Loucy (cell line): ENCODE measurements at regions not wholly inside any gene's neighbourhood (a gene's known extent, or its start where the extent isn't known, plus 50 kb on each side); places are given as distances from the start of the nearest gene placed in this dataset.

Source experiments
- H2AFZ ChIP-seq: fragments of 200-600 bp; sonication (generic); 2 replicates; pipeline ENCODE4 v1.6.0; 2016; ENCODE audit warnings: antibody characterized with exemption, mild to moderate bottlenecking, low read length, moderate library complexity
- H3F3A ChIP-seq: fragments of 200-600 bp; 2 replicates; pipeline ENCODE4 v1.6.0; 2016; ENCODE audit warnings: antibody characterized with exemption, low read depth, mild to moderate bottlenecking
- H3K27me3 ChIP-seq: fragments of 200-600 bp; sonication (generic); 2 replicates; pipeline ENCODE4 v1.6.1; 2014; ENCODE audit warnings: low read length, mild to moderate bottlenecking; ENCODE audit not compliant: insufficient read depth, poor library complexity, severe bottlenecking
- H3K36me3 ChIP-seq: fragments of 200-600 bp; sonication (generic); 2 replicates; pipeline ENCODE4 v1.6.1; 2016; ENCODE audit warnings: low read length; ENCODE audit not compliant: insufficient read depth
- H3K4me1 ChIP-seq: fragments of 200-600 bp; sonication (generic); 2 replicates; pipeline ENCODE4 v1.5.1; 2014; ENCODE audit warnings: low read length, mild to moderate bottlenecking; ENCODE audit not compliant: insufficient read depth, poor library complexity, severe bottlenecking
- H3K4me2 ChIP-seq: fragments of 200-600 bp; sonication (generic); 2 replicates; pipeline ENCODE4 v1.6.0; 2014; ENCODE audit warnings: antibody characterized with exemption, low read length, low read depth, mild to moderate bottlenecking; ENCODE audit not compliant: poor library complexity, severe bottlenecking
- H3K4me3 ChIP-seq: fragments of 200-600 bp; sonication (generic); 2 replicates; pipeline ENCODE4 v1.5.1; 2014; ENCODE audit warnings: low read length, mild to moderate bottlenecking, mixed read lengths; ENCODE audit not compliant: poor library complexity, severe bottlenecking
- H3K79me2 ChIP-seq: fragments of 200-600 bp; sonication (generic); 2 replicates; pipeline ENCODE4 v1.6.1; 2014; ENCODE audit warnings: low read length; ENCODE audit not compliant: insufficient read depth
- H3K9ac ChIP-seq: fragments of 200-600 bp; sonication (generic); 2 replicates; pipeline ENCODE4 v1.6.0; 2014; ENCODE audit warnings: mild to moderate bottlenecking, low read depth, low read length, moderate library complexity; ENCODE audit not compliant: poor library complexity, severe bottlenecking
- H3K9me2 ChIP-seq: fragments of 200-600 bp; sonication (generic); replicated peaks from 2 replicates; pipeline ENCODE4 v1.6.1; 2016; ENCODE audit warnings: low read depth, low read length, mixed read lengths
- H3K9me3 ChIP-seq: fragments of 200-600 bp; sonication (generic); 2 replicates; pipeline ENCODE4 v1.6.1; 2014; ENCODE audit warnings: mild to moderate bottlenecking, antibody characterized with exemption, low read length, low read depth; ENCODE audit not compliant: insufficient read depth
- H4K20me1 ChIP-seq: fragments of 200-600 bp; sonication (generic); 2 replicates; pipeline ENCODE4 v1.6.0; 2014; ENCODE audit warnings: antibody characterized with exemption, low read length, mild to moderate bottlenecking; ENCODE audit not compliant: insufficient read depth, poor library complexity, severe bottlenecking
- CTCF ChIP-seq: fragments of 200-600 bp; sonication (generic); conservative IDR thresholded peaks from 2 replicates; pipeline ENCODE4 v1.5.1; 2014; ENCODE audit warnings: mild to moderate bottlenecking, antibody characterized with exemption, low read length
- EZH2phosphoT487 ChIP-seq: fragments of 200-600 bp; IDR thresholded peaks from 2 replicates; pipeline ENCODE4 v1.6.1; 2018; ENCODE audit warnings: antibody characterized with exemption, mild to moderate bottlenecking, moderate library complexity, borderline replicate concordance

GRCh38 chr2:239466755-239467271 is 66.0 kb upstream of the HDAC4 start:
- Histone ChIP-seq H3K36me3 (no peaks in the 10 kb centered on the region), H4K20me1 (no peaks in the 10 kb centered on the region), H3K4me3 (no peak overlapping the region), H2AFZ (no peak overlapping the region), H3K9me2 (no peaks in the 10 kb centered on the region), H3K27me3 (no peaks in the 10 kb centered on the region), H3K4me2 (no peak overlapping the region), H3K79me2 (no peaks in the 10 kb centered on the region), H3F3A (no peaks in the 10 kb centered on the region), H3K9ac (no peak overlapping the region), H3K4me1 (no peaks in the 10 kb centered on the region), H3K9me3 (peaks cover 8% of the 10 kb centered on the region; the same call in 1 of the 2 replicates)
- TF ChIP-seq EZH2phosphoT487 (no peak), CTCF (no peak)

- Histone ChIP-seq H3K36me3 (no peaks in the 10 kb centered on the region), H3K9ac (no peak overlapping the region), H3K4me3 (no peak overlapping the region), H3F3A (no peaks in the 10 kb centered on the region), H3K4me2 (no peak overlapping the region), H3K9me2 (no peaks in the 10 kb centered on the region), H3K9me3 (peaks cover 8% of the 10 kb centered on the region; the same call in 1 of the 2 replicates), H4K20me1 (no peaks in the 10 kb centered on the region), H3K27me3 (no peaks in the 10 kb centered on the region), H3K4me1 (no peaks in the 10 kb centered on the region), H2AFZ (no peak overlapping the region), H3K79me2 (no peaks in the 10 kb centered on the region)
- TF ChIP-seq CTCF (no peak), EZH2phosphoT487 (no peak)
Measured at GRCh38 chr2:239466061-239466754, 65.4 kb upstream of the HDAC4 start.

GRCh38 chr2:239465017-239466001 is 64.5 kb upstream of the HDAC4 start:
- H3K9ac ChIP-seq: no peak overlapping the region

More at GRCh38 chr2:239465017-239466001, 64.5 kb upstream of the HDAC4 start:
- Histone ChIP-seq H3K4me3 (no peak overlapping the region), H3K4me2 (no peak overlapping the region), H3K9me3 (peaks cover 9% of the 10 kb centered on the region; the same call in 1 of the 2 replicates), H4K20me1 (no peaks in the 10 kb centered on the region), H3K36me3 (no peaks in the 10 kb centered on the region), H2AFZ (no peak overlapping the region), H3K4me1 (no peaks in the 10 kb centered on the region), H3F3A (no peaks in the 10 kb centered on the region), H3K9me2 (no peaks in the 10 kb centered on the region), H3K79me2 (no peaks in the 10 kb centered on the region), H3K27me3 (no peaks in the 10 kb centered on the region)
- TF ChIP-seq EZH2phosphoT487 (no peak), CTCF (no peak)
